Ramos (cell line): ENCODE measurements at regions not wholly inside any gene's neighbourhood (a gene's known extent, or its start where the extent isn't known, plus 50 kb on each side); places are given as distances from the start of the nearest gene placed in this dataset.

Experiments
- in situ Hi-C: fragments of 300-500 bp; cut with MboI; formaldehyde crosslinking; loops from one replicate; pipeline ENCODE4 v1.14.3; 2022; ENCODE audit warnings: low sequenced_read_pairs; ENCODE audit not compliant: unreplicated experiment

- in situ Hi-C loops = no loop called here
These were observed 201.1 kb upstream of the PREP start for GRCh38 chr6:105603788-105604586.

GRCh38 chr6:105601541-105602236 is 198.8 kb upstream of the PREP start:
- in situ Hi-C loops = no loop called here

GRCh38 chr6:105600336-105601260 is 197.7 kb upstream of the PREP start:
- in situ Hi-C loops = no loop called here

GRCh38 chr6:105598264-105598663 is 195.4 kb upstream of the PREP start:
- in situ Hi-C loops = no loop called here

- in situ Hi-C loops = no loop called here
These were observed 193.4 kb upstream of the PREP start for GRCh38 chr6:105596284-105596755.

GRCh38 chr6:105595829-105596228 is 192.9 kb upstream of the PREP start:
- in situ Hi-C loops = no loop called here

GRCh38 chr6:105594821-105595220 is 191.9 kb upstream of the PREP start:
- in situ Hi-C loops = no loop called here

- in situ Hi-C loops = no loop called here
These were observed 191.2 kb upstream of the PREP start for GRCh38 chr6:105593805-105594671.

- in situ Hi-C loops = no loop called here
These were observed 190.3 kb upstream of the PREP start for GRCh38 chr6:105593056-105593690.

- in situ Hi-C loops = no loop called here
These were observed 189.4 kb upstream of the PREP start for GRCh38 chr6:105592329-105592728.

GRCh38 chr6:105591053-105591452 is 188.2 kb upstream of the PREP start:
- in situ Hi-C loops = no loop called here

- in situ Hi-C loops = no loop called here
These were observed 185.3 kb upstream of the PREP start for GRCh38 chr6:105588123-105588710.

GRCh38 chr6:105587349-105588122 is 184.7 kb upstream of the PREP start:
- in situ Hi-C loops = no loop called here

- in situ Hi-C loops = no loop called here
These were observed 175.4 kb upstream of the PREP start for GRCh38 chr6:105578179-105578707.

- in situ Hi-C loops = no loop called here
These were observed 170.7 kb upstream of the PREP start for GRCh38 chr6:105573556-105573955.

- in situ Hi-C loops = no loop called here
These were observed 170.3 kb upstream of the PREP start for GRCh38 chr6:105573138-105573537.

GRCh38 chr6:105570416-105570815 is 167.5 kb upstream of the PREP start:
- in situ Hi-C loops = no loop called here

GRCh38 chr6:105569706-105570105 is 166.8 kb upstream of the PREP start:
- in situ Hi-C loops = no loop called here
